Central memory CD8-positive, alpha-beta T cell (primary cell): ENCODE measurements at regions not wholly inside any gene's neighbourhood (a gene's known extent, or its start where the extent isn't known, plus 50 kb on each side); places are given as distances from the start of the nearest gene placed in this dataset.
"Not testable (repeated sequence)": the region's sequence is repeated elsewhere in the genome, so short reads cannot be mapped to it uniquely, and the experiment has no call there.

ENCODE experiments used
- ATAC-seq: fragments of 150-1000 bp; cut with Tn5 transposase; replicated peaks from 2 replicates; pipeline ENCODE4 v1.10.0; 2022; ENCODE audit warnings: mild to moderate bottlenecking, moderate FRiP score, moderate number of reproducible peaks; ENCODE audit not compliant: poor library complexity, severe bottlenecking; ENCODE audit errors: extremely low read depth
- DNase-seq, 2 donors: peaks; one replicate each; pipeline ENCODE4 v3.0.0; 2021; ENCODE audit warnings: low spot score in 2 of 2
- H3K27ac Mint-ChIP-seq: one replicate; pipeline ENCODE4 v1.8.0; 2022; ENCODE audit warnings: low read depth, mild to moderate bottlenecking, moderate library complexity, mixed read lengths
- H3K27me3 Mint-ChIP-seq: one replicate; pipeline ENCODE4 v1.8.0; 2022; ENCODE audit warnings: mixed read lengths
- H3K36me3 Mint-ChIP-seq: one replicate; pipeline ENCODE4 v1.8.0; 2022; ENCODE audit warnings: mild to moderate bottlenecking, moderate library complexity, mixed read lengths; ENCODE audit not compliant: insufficient read depth
- H3K4me1 Mint-ChIP-seq: one replicate; pipeline ENCODE4 v1.8.0; 2022; ENCODE audit warnings: mixed read lengths
- H3K4me3 Mint-ChIP-seq: one replicate; pipeline ENCODE4 v1.8.0; 2022; ENCODE audit warnings: mild to moderate bottlenecking, moderate library complexity, mixed read lengths
- H3K9me3 Mint-ChIP-seq: one replicate; pipeline ENCODE4 v1.8.0; 2022; ENCODE audit warnings: mixed read lengths

DNA sequence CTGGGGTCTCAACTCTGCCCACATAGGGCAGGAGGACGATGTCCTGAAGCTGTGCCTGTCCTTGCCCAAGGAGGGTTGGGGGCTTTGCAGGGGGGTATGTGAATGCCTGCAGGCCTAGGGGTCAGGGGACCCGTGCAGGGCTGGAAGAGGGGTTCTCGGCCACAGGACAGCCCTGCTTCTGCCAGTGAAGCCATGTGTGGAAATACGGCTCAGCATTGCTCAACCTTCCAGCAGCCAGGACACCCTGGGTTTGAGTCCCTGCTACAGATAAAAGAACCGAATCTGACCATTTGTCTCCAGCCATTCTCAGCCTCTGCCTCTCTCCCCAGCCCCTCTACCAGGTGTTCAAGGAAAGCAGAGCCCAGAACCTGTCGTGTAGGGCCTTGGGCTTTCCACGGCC is 61.9 kb upstream of the SULF2 start:
- H3K36me3 Mint-ChIP-seq, DNase-seq, H3K9me3 Mint-ChIP-seq, H3K27ac Mint-ChIP-seq, ATAC-seq, H3K4me1 Mint-ChIP-seq, H3K4me3 Mint-ChIP-seq: not testable (repeated sequence)
- peaks cover 67% of the 10 kb centered on the region for H3K27me3 Mint-ChIP-seq

DNA sequence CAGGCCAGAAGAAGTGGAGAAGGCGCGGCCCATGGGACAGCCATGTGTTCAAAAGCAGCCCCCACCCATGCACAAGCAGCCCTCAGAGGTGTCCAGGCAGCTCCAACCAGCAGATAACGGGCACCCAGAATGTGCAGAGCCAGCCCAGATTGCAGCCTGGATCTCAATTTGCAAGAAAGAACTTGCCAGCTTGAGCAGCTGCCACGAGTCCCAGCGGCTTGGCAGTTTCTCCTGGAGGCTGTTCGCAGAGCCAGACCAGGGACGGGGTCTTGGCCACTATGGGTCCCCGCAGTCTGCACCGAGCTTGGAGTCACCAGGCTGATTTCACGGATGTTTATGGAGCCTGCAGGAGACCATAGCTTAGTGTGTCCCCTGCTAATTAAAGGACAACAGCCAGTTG is 61.4 kb upstream of the SULF2 start:
- DNase-seq, H3K36me3 Mint-ChIP-seq, H3K4me1 Mint-ChIP-seq, H3K4me3 Mint-ChIP-seq, H3K27ac Mint-ChIP-seq, H3K9me3 Mint-ChIP-seq, ATAC-seq: not testable (repeated sequence)
- peaks cover 67% of the 10 kb centered on the region for H3K27me3 Mint-ChIP-seq

DNA sequence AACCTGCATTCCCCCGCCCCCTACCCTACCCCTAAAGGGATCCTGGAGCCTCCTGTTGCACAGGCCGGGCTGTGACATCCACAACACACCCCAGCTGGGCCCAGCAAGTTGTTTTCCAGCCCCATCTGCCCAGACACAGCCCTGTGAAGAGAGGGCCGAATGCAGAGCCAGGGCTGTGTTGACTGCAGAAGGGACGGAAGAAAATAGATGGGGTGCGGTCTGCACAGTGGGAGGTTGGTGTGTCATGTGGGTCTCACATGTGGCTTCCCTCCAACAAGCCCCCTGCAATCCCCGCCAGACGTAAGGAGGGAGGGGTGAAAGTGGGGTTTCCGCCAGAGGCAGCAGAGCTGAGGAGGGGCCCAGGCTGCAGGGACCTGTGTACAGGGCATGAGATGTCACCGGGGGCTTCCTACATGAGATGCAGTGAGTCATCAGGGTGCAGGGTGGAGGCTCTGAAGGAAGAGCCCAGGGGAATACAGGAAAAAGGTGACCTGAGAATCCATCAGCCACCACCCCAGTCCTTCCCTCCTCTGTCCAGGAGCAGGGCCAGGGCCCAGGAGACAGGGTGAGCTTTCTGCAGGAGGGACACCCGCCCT is 60.2 kb upstream of the SULF2 start:
- not testable (repeated sequence) for DNase-seq, H3K4me1 Mint-ChIP-seq, H3K9me3 Mint-ChIP-seq, ATAC-seq, H3K27ac Mint-ChIP-seq, H3K4me3 Mint-ChIP-seq, H3K36me3 Mint-ChIP-seq
- H3K27me3 Mint-ChIP-seq: peaks cover 59% of the 10 kb centered on the region

DNA sequence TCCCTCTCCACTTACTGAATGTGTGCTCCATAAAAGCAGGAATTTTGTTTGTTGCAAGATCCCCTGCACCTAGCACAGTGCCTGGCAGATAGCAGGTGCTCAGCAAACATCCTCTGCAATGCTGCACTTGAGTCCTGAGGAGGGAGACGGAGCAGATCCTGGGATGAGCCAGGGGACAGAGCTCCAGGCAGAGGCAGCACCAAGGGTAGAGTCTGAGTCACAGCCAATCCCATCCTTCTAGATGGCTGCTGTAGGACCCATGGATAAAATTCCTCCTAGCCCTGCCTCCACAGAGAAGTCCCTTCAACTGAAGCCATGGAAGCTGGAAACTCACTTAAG is 59.3 kb upstream of the SULF2 start:
- H3K27ac Mint-ChIP-seq, H3K9me3 Mint-ChIP-seq, H3K4me1 Mint-ChIP-seq, H3K36me3 Mint-ChIP-seq, DNase-seq, ATAC-seq, H3K4me3 Mint-ChIP-seq: not testable (repeated sequence)
- H3K27me3 Mint-ChIP-seq: peaks cover 50% of the 10 kb centered on the region

DNA sequence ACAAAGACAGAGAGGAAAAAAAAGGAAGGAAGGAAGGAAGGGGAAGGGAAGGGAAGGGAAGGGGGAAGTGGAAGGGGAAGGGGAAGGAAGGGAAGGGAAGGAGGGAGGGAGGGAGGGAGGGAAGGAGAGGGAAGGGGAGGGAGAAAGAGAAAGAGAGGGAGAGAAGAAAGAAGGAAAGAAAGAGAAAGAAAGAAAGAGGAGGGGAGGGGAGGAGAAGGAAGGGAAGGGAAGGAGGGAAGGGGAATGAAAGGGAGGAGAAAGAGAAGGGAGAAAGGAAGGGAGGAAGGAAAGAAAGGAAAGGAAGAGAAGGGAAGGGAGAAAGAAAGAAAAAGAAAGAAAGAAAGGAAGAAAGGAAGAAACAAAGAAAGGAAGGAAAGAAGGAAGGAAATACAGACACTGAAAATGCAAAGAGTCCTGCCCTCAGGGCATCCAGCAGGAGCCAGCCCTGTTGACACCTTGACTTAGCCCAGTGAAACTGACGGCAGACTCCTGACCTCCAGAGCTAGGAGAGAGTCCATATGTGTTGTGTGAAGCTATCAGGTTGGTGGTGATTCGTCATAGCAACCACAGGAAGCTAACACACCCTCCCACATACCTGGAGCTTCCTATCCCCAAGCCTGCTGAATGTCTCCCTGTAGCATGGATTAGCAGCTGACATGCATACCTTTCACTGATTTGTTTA is 58.7 kb upstream of the SULF2 start:
- no peak for DNase-seq
- Mint-ChIP-seq H3K4me3 (no peak overlapping the region), H3K9me3 (no peaks in the 10 kb centered on the region), H3K4me1 (no peaks in the 10 kb centered on the region), H3K27me3 (peaks cover 47% of the 10 kb centered on the region), H3K36me3 (no peaks in the 10 kb centered on the region), H3K27ac (no peak overlapping the region)
- no peak for ATAC-seq

DNA sequence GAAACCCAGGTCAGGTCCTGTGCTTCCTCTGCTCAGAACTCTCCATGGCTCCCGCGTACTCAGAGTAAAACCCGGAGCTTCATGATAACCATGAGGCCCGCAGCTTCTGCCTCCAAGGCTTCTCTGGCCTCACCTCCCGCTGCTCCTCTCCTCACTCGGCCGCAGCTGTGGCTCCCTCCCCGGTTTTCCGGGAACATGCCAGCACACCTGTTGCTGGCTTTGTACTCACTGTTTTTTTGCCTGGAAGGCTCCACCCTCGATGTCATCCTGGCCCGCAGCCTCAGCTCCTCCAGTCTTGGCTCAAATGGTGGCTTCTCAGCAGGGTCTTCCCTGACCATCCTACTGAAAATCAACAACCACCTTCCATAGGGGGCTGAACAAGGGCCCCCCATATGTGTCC is 57.7 kb upstream of the SULF2 start:
- not testable (repeated sequence) for H3K9me3 Mint-ChIP-seq, H3K36me3 Mint-ChIP-seq, H3K27ac Mint-ChIP-seq, DNase-seq, H3K4me1 Mint-ChIP-seq, ATAC-seq, H3K4me3 Mint-ChIP-seq
- H3K27me3 Mint-ChIP-seq: peaks cover 47% of the 10 kb centered on the region

DNA sequence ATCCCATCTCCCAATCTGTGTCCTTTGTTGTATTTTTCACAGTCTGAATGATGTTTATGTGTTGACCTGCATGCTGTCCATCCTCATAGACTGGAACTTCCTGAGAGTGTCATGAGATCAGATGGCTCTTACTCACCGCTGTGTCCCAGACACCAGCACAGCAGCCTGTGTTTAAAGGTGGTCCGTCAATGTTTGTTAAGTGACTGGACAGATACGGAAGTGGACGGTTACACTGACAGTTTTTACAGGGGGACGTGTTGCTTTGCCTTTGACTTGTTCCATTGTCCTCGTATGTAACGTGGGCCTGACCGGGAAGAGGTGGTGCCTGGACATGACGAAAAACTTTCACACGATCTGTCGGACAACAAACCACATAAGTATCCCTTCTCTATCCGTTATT is 56.7 kb upstream of the SULF2 start:
- not testable (repeated sequence) for H3K4me1 Mint-ChIP-seq, ATAC-seq, H3K9me3 Mint-ChIP-seq, H3K4me3 Mint-ChIP-seq, DNase-seq, H3K27ac Mint-ChIP-seq, H3K36me3 Mint-ChIP-seq
- peaks cover 47% of the 10 kb centered on the region for H3K27me3 Mint-ChIP-seq

DNA sequence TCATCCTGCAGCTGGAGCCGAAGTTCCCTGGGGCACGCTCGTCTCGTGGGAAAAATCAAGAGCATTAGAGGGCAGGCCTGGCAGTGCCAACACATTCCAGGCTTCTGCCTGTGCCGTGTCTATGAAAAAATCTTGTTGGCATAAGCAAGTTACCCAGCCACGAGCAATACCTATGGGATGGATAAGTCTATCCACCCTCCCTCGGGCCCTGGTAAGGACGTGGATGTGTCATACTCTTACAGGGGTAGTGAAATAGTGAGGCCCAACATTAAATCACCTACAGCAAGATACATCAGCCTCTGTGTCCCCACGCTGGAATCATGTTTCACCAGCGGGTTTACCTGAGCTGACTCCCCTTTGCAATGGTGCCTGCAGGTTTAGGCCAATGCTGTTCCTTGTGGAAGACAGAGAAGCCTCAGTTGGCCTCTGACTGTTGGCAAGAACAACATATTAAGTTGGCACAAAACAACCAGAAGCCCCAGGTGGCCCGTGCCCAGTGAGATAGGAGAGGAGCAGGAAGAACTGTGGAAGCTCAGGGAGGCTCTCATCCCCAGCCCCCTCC is 51.1 kb upstream of the SULF2 start:
- H3K27me3 Mint-ChIP-seq, H3K4me1 Mint-ChIP-seq, DNase-seq, H3K27ac Mint-ChIP-seq, H3K4me3 Mint-ChIP-seq, H3K36me3 Mint-ChIP-seq, H3K9me3 Mint-ChIP-seq, ATAC-seq: not testable (repeated sequence)
